HFFc6 (cell line): ENCODE measurements at regions not wholly inside any gene's neighbourhood (a gene's known extent, or its start where the extent isn't known, plus 50 kb on each side); places are given as distances from the start of the nearest gene placed in this dataset.

ENCODE experiments used
- DNase-seq: peaks from one replicate; pipeline ENCODE4 v3.0.0-alpha.2; 2018
- H3K27ac Mint-ChIP-seq: 2 replicates; pipeline ENCODE4 v1.8.0; 2020; ENCODE audit warnings: mild to moderate bottlenecking, mixed read lengths
- H3K27me3 Mint-ChIP-seq: 2 replicates; pipeline ENCODE4 v1.8.0; 2021; ENCODE audit warnings: mild to moderate bottlenecking, moderate library complexity, mixed read lengths; ENCODE audit not compliant: insufficient read depth
- H3K36me3 Mint-ChIP-seq: 2 replicates; pipeline ENCODE4 v1.8.0; 2021; ENCODE audit warnings: low read depth, mixed read lengths
- H3K4me1 Mint-ChIP-seq: 2 replicates; pipeline ENCODE4 v1.8.0; 2020; ENCODE audit warnings: low read depth, mixed read lengths
- H3K4me3 Mint-ChIP-seq: 2 replicates; pipeline ENCODE4 v1.8.0; 2020; ENCODE audit warnings: mild to moderate bottlenecking, moderate library complexity, mixed read lengths
- H3K9me3 Mint-ChIP-seq: 2 replicates; pipeline ENCODE4 v1.8.0; 2020; ENCODE audit warnings: mild to moderate bottlenecking, mixed read lengths
- CTCF ChIP-seq: fragments of 200-600 bp; sonication (generic); IDR thresholded peaks from 2 replicates; pipeline ENCODE4 v1.5.0; 2021; ENCODE audit warnings: antibody characterized with exemption, mild to moderate bottlenecking

GRCh38 chr10:107502229-107502985, 337.9 kb upstream of the SORCS1 start:
- H3K4me1 Mint-ChIP-seq: no peaks in the 10 kb centered on the region
- TF ChIP-seq CTCF: no peak
- H3K27me3 Mint-ChIP-seq: no peaks in the 10 kb centered on the region
- no peaks in the 10 kb centered on the region for H3K36me3 Mint-ChIP-seq
- peaks cover 46% of the 10 kb centered on the region for H3K9me3 Mint-ChIP-seq
- no peak for DNase-seq
- H3K4me3 Mint-ChIP-seq: no peak overlapping the region
- no peak overlapping the region for H3K27ac Mint-ChIP-seq

GRCh38 chr10:107498983-107499382, 334.5 kb upstream of the SORCS1 start:
- no peaks in the 10 kb centered on the region for H3K36me3 Mint-ChIP-seq
- no peaks in the 10 kb centered on the region for H3K4me1 Mint-ChIP-seq
- H3K9me3 Mint-ChIP-seq: peaks cover 41% of the 10 kb centered on the region
- H3K27me3 Mint-ChIP-seq: no peaks in the 10 kb centered on the region; the same call in none of the 2 replicates
- no peak overlapping the region for H3K4me3 Mint-ChIP-seq
- no peak for TF ChIP-seq CTCF
- H3K27ac Mint-ChIP-seq: no peak overlapping the region
- DNase-seq: no peak

- Mint-ChIP-seq H3K9me3 (peaks cover 49% of the 10 kb centered on the region), H3K27ac (no peak overlapping the region), H3K36me3 (no peaks in the 10 kb centered on the region; the same call in 1 of the 2 replicates), H3K4me1 (no peaks in the 10 kb centered on the region), H3K4me3 (no peak overlapping the region), H3K27me3 (no peaks in the 10 kb centered on the region; the same call in none of the 2 replicates)
- no peak for TF ChIP-seq CTCF
- no peak for DNase-seq
These were observed 332.5 kb upstream of the SORCS1 start for GRCh38 chr10:107497024-107497423.

- no peaks in the 10 kb centered on the region for H3K4me1 Mint-ChIP-seq
- no peaks in the 10 kb centered on the region; the same call in none of the 2 replicates for H3K27me3 Mint-ChIP-seq
These were observed 332.1 kb upstream of the SORCS1 start for GRCh38 chr10:107496594-107496993.

GRCh38 chr10:107492389-107492788, 327.9 kb upstream of the SORCS1 start:
- Mint-ChIP-seq H3K36me3 (no peaks in the 10 kb centered on the region; the same call in 1 of the 2 replicates), H3K27me3 (no peaks in the 10 kb centered on the region; the same call in none of the 2 replicates), H3K4me1 (no peaks in the 10 kb centered on the region), H3K4me3 (no peak overlapping the region), H3K27ac (no peak overlapping the region), H3K9me3 (peaks cover 43% of the 10 kb centered on the region)
- TF ChIP-seq CTCF: no peak
- no peak for DNase-seq

More at GRCh38 chr10:107496594-107496993, 332.1 kb upstream of the SORCS1 start:
- Mint-ChIP-seq H3K36me3 (no peaks in the 10 kb centered on the region; the same call in 1 of the 2 replicates), H3K4me3 (no peak overlapping the region), H3K27ac (no peak overlapping the region), H3K9me3 (peaks cover 46% of the 10 kb centered on the region)
- TF ChIP-seq CTCF: no peak
- DNase-seq: no peak
